ENCODE measurements at regions not wholly inside any gene's neighbourhood (a gene's known extent, or its start where the extent isn't known, plus 50 kb on each side); places are given as distances from the start of the nearest gene placed in this dataset.

GRCh38 chr5:144947023-144947422 lies 776.4 kb downstream of the KCTD16 start:
- no peak overlapping the region for H3K56ac ChIP-seq (ENCODE audit: extremely low read depth, insufficient read depth, low read length)
- no peak overlapping the region for H3K9ac ChIP-seq (ENCODE audit: low read depth, low read length)
- no peak overlapping the region for H3K4me3 ChIP-seq (ENCODE audit: insufficient read depth, low read depth, low read length)
- no peak overlapping the region for H4K91ac ChIP-seq (ENCODE audit: insufficient read depth, low read depth, low read length)
- no peaks in the 10 kb centered on the region for H3K9me3 ChIP-seq (ENCODE audit: control insufficient read depth, insufficient read depth, low read length)
- dilution Hi-C loops (cut with HindIII; ENCODE audit: low sequenced_read_pairs, unreplicated experiment): no loop called here
- no peak overlapping the region for H3K23ac ChIP-seq (ENCODE audit: low read depth, low read length)
- no peak overlapping the region for H2AK5ac ChIP-seq (ENCODE audit: low read depth, low read length)
- H3K9me1 ChIP-seq (ENCODE audit: insufficient read depth, low read length): no peaks in the 10 kb centered on the region
- H4K8ac ChIP-seq (ENCODE audit: low read depth in 2 of 2, low read length in 2 of 2): no peak overlapping the region
- intact Hi-C loops (cut with micrococcal nuclease): no loop called here
- no peak overlapping the region for H3K4me2 ChIP-seq (ENCODE audit: low read depth, low read length)
- no peak overlapping the region for H3K27ac ChIP-seq (ENCODE audit: insufficient read depth, low read length)
- ChIA-PET CTCF (no interaction called here), POLR2A (ENCODE audit: unreplicated experiment) (no interaction called here)
- BruUV-seq (replicated peaks): no TSS peak
- no peaks in the 10 kb centered on the region for H3K36me3 ChIP-seq (ENCODE audit: control insufficient read depth, insufficient read depth, low read length)
- DNase-seq (no peak), ATAC-seq (ENCODE audit: low read depth) (no peak)
- no peak overlapping the region for H2BK15ac ChIP-seq (ENCODE audit: low read depth, low read length)
- no peak overlapping the region for H4K5ac ChIP-seq (ENCODE audit: low read depth, low read length)
- H2BK120ac ChIP-seq (ENCODE audit: low read depth, low read length): no peak overlapping the region
- no peak overlapping the region for H3K14ac ChIP-seq (replicated peaks; ENCODE audit: low read depth, low read length)
- in situ Hi-C loops (cut with MboI; ENCODE audit: low sequenced_read_pairs): no loop called here
- no peak overlapping the region for H2AK9ac ChIP-seq (replicated peaks; ENCODE audit: low read depth, low read length, poor library complexity)
- H4K20me1 ChIP-seq (ENCODE audit: insufficient read depth, low read length): no peaks in the 10 kb centered on the region
- no peak overlapping the region for H2BK5ac ChIP-seq (ENCODE audit: low read depth, low read length, poor library complexity, severe bottlenecking)
- no peaks in the 10 kb centered on the region for H3K27me3 ChIP-seq (ENCODE audit: control insufficient read depth, insufficient read depth, low read length)
- TF ChIP-seq BHLHE40 (IDR thresholded peaks at IDR 0.05; ENCODE audit: low read depth, low read length): no peak
- peak; percentile 91 for TF ChIP-seq MAFK (IDR thresholded peaks at IDR 0.05; ENCODE audit: low read depth, low read length)
- no peaks in the 10 kb centered on the region for H3K4me1 ChIP-seq (ENCODE audit: control insufficient read depth, insufficient read depth, low read length)
- H3K18ac ChIP-seq (ENCODE audit: low read depth, low read length): no peak overlapping the region
- no peak overlapping the region for H2AFZ ChIP-seq (replicated peaks; ENCODE audit: low read length, poor library complexity)
- no peak overlapping the region for H2BK20ac ChIP-seq (ENCODE audit: low read depth, low read length)
- no peaks in the 10 kb centered on the region for H3K79me1 ChIP-seq (ENCODE audit: low read depth in 1 of 2, low read length in 2 of 2)
- no CpG with 5 or more reads among the region's 2 CpGs for WGBS, 2 experiments (ENCODE audit: extremely low coverage in 2 of 2, insufficient read length in 1 of 2)
- no peak overlapping the region for H3K4ac ChIP-seq (ENCODE audit: low read depth, low read length)

All from IMR-90 (cell line).